ENCODE measurements at regions not wholly inside any gene's neighbourhood (a gene's known extent, or its start where the extent isn't known, plus 50 kb on each side); places are given as distances from the start of the nearest gene placed in this dataset.
A peak's percentile ranks its signal among the peaks of the same experiment; 100 is the strongest.

DNA sequence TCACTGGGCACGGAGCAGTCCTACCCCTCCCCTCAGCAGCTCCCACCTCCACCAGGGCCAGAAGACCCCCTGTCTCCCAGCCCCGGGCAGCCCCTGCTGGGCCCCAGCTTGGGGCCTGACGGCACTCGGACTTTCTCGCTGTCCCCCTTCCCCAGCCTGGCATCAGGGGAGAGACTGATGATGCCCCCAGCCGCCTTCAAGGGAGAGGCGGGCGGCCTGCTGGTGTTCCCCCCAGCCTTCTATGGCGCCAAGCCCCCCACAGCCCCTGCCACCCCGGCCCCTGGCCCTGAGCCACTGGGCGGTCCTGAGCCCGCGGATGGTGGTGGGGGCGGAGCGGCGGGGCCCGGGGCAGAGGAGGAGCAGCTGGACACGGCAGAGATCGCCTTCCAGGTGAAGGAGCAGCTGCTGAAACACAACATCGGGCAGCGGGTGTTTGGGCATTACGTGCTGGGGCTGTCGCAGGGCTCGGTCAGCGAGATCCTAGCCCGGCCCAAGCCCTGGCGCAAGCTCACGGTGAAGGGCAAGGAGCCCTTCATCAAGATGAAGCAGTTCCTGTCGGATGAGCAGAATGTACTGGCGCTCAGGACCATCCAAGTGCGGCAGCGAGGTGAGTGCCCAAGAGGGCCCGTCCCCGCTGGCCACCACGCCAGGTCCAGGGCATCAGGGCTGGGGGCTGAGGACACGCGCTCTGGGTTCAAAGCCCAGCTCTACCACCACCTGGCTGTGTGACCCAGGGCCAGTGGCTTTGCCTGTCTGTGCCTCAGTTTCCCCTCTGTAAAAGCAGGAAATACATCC is 58.6 kb downstream of the PHETA1 start:
- WGBS (ENCODE audit: insufficient coverage, insufficient replicate concordance, low lambda C conversion rate, missing lambda C conversion rate), result 64% methylated on average over 33 of the region's 37 CpGs
- DNase-seq (ENCODE audit: low read depth, low spot score) (no peak), FAIRE-seq (no peak), ATAC-seq (no peak)
- ChIA-PET POLR2A (interaction anchor here (0.9 kb wide), 1 partner anchor 104 kb away, joined by 3 read pairs; no protein-coding TSS in a partner anchor), SMC1A (ENCODE audit: uncharacterized antibody, unreplicated experiment) (interaction anchor here (0.6 kb wide), 1 partner anchor 428 kb away, joined by 4 read pairs; no protein-coding TSS in a partner anchor), RAD21 (ENCODE audit: unreplicated experiment) (no interaction called here), CTCF (interaction anchor here (1.1 kb wide), 1 partner anchor 416 kb away, joined by 3 read pairs; no protein-coding TSS in a partner anchor)
- intact Hi-C loops (cut with micrococcal nuclease; ENCODE audit: unreplicated experiment), result no loop called here
- H3K79me2 ChIP-seq (ENCODE audit: control insufficient read depth, insufficient read depth, low read length), result no peaks in the 10 kb centered on the region
- H3K4me2 ChIP-seq (ENCODE audit: control insufficient read depth, insufficient read depth), result no peak overlapping the region
- H3K36me3 ChIP-seq (ENCODE audit: control insufficient read depth in 2 of 2, insufficient read depth in 2 of 2, low read length in 1 of 2), result no peaks in the 10 kb centered on the region
- no peak overlapping the region for H3K9ac ChIP-seq (ENCODE audit: control insufficient read depth, insufficient read depth, low read length)
- no peaks in the 10 kb centered on the region for H4K20me1 ChIP-seq (ENCODE audit: control insufficient read depth, insufficient read depth)
- BruUV-seq (replicated peaks), result no TSS peak
- H3K27me3 ChIP-seq (replicated peaks in 1 of 2; ENCODE audit: control insufficient read depth in 2 of 2, insufficient read depth in 2 of 2, low read length in 1 of 2), result no peaks in the 10 kb centered on the region
- in situ Hi-C loops (cut with MboI), result loop anchor here (5.0 kb wide), 3 partner anchors 288 to 413 kb away; no protein-coding TSS in a partner anchor
- no peak overlapping the region for H3K27ac ChIP-seq (ENCODE audit: control insufficient read depth, insufficient read depth)
- no peak overlapping the region for H3K4me3 ChIP-seq
- H3K4me1 ChIP-seq (ENCODE audit: control insufficient read depth, insufficient read depth, low read length), result no peaks in the 10 kb centered on the region
- H2AFZ ChIP-seq (ENCODE audit: control insufficient read depth, low read depth, low read length), result no peak overlapping the region
- TF ChIP-seq, protein P1, sequence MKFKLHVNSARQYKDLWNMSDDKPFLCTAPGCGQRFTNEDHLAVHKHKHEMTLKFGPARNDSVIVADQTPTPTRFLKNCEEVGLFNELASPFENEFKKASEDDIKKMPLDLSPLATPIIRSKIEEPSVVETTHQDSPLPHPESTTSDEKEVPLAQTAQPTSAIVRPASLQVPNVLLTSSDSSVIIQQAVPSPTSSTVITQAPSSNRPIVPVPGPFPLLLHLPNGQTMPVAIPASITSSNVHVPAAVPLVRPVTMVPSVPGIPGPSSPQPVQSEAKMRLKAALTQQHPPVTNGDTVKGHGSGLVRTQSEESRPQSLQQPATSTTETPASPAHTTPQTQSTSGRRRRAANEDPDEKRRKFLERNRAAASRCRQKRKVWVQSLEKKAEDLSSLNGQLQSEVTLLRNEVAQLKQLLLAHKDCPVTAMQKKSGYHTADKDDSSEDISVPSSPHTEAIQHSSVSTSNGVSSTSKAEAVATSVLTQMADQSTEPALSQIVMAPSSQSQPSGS (IDR thresholded peaks at IDR 0.05; ENCODE audit: low read length), result no peak
- TF ChIP-seq SRF (IDR thresholded peaks at IDR 0.05; ENCODE audit: low read depth in 2 of 2, low read length in 2 of 2) (no peak), ZNF24 (IDR thresholded peaks at IDR 0.05) (no peak), WRNIP1 (IDR thresholded peaks at IDR 0.05; ENCODE audit: borderline replicate concordance, low read depth, low read length) (no peak), NR2F1 (conservative IDR thresholded peaks at IDR 0.05) (no peak)
- H3K9me3 ChIP-seq (replicated peaks; ENCODE audit: control insufficient read depth, insufficient read depth, low read length), result peaks cover 7% of the 10 kb centered on the region

DNA sequence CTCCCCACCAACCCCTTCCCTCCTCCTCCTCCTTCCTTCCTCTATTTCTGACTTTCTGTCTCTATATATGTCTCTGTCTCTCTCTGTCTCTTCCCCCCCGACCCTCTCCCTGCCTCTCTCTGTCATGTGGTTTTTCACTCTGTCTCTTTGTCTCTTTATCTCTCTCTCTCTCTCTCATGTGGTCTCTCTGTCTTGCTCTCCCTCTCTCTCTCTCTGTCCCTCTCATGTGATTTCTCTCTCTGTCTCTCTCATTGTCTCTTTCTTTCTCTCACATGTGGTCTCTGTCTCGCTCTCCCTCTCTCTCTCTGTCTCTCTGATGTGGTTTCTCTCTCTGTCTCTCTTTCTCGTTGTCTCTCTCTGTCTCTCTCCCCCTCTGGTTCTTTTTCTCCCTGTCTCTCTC is 59.3 kb downstream of the PHETA1 start:
- no TSS peak for BruUV-seq (replicated peaks)
- Histone ChIP-seq H3K9me3 (replicated peaks; ENCODE audit: control insufficient read depth, insufficient read depth, low read length) (peaks cover 14% of the 10 kb centered on the region), H3K4me2 (ENCODE audit: control insufficient read depth, insufficient read depth) (no peak overlapping the region), H3K36me3 (ENCODE audit: control insufficient read depth in 2 of 2, insufficient read depth in 2 of 2, low read length in 1 of 2) (no peaks in the 10 kb centered on the region), H3K27me3 (replicated peaks in 1 of 2; ENCODE audit: control insufficient read depth in 2 of 2, insufficient read depth in 2 of 2, low read length in 1 of 2) (no peaks in the 10 kb centered on the region), H2AFZ (ENCODE audit: control insufficient read depth, low read depth, low read length) (no peak overlapping the region), H3K27ac (ENCODE audit: control insufficient read depth, insufficient read depth) (no peak overlapping the region), H3K79me2 (ENCODE audit: control insufficient read depth, insufficient read depth, low read length) (no peaks in the 10 kb centered on the region), H4K20me1 (ENCODE audit: control insufficient read depth, insufficient read depth) (no peaks in the 10 kb centered on the region), H3K9ac (ENCODE audit: control insufficient read depth, insufficient read depth, low read length) (no peak overlapping the region), H3K4me3 (no peak overlapping the region), H3K4me1 (ENCODE audit: control insufficient read depth, insufficient read depth, low read length) (no peaks in the 10 kb centered on the region)
- no peak for TF ChIP-seq PML (IDR thresholded peaks at IDR 0.05; ENCODE audit: low read length)
- TF ChIP-seq RUNX3 (IDR thresholded peaks at IDR 0.05; ENCODE audit: low read length), result peak; percentile 31
- intact Hi-C loops (cut with micrococcal nuclease; ENCODE audit: unreplicated experiment) (no loop called here), in situ Hi-C loops (cut with MboI) (no loop called here)
- no peak for FAIRE-seq
- ChIA-PET POLR2A (no interaction called here), RAD21 (ENCODE audit: unreplicated experiment) (no interaction called here), CTCF (interaction anchor here (1.1 kb wide), 1 partner anchor 415 kb away, joined by 3 read pairs; no protein-coding TSS in a partner anchor), SMC1A (ENCODE audit: uncharacterized antibody, unreplicated experiment) (no interaction called here)
- DNase-seq (ENCODE audit: low read depth, low spot score), result no peak
- WGBS (ENCODE audit: insufficient coverage, insufficient replicate concordance, low lambda C conversion rate, missing lambda C conversion rate), result 0% methylated on average over 2 of the region's 3 CpGs
- ATAC-seq, result no peak
